ENCODE measurements at regions not wholly inside any gene's neighbourhood (a gene's known extent, or its start where the extent isn't known, plus 50 kb on each side); places are given as distances from the start of the nearest gene placed in this dataset.
"Not testable (repeated sequence)": the region's sequence is repeated elsewhere in the genome, so short reads cannot be mapped to it uniquely, and the experiment has no call there.

DNA sequence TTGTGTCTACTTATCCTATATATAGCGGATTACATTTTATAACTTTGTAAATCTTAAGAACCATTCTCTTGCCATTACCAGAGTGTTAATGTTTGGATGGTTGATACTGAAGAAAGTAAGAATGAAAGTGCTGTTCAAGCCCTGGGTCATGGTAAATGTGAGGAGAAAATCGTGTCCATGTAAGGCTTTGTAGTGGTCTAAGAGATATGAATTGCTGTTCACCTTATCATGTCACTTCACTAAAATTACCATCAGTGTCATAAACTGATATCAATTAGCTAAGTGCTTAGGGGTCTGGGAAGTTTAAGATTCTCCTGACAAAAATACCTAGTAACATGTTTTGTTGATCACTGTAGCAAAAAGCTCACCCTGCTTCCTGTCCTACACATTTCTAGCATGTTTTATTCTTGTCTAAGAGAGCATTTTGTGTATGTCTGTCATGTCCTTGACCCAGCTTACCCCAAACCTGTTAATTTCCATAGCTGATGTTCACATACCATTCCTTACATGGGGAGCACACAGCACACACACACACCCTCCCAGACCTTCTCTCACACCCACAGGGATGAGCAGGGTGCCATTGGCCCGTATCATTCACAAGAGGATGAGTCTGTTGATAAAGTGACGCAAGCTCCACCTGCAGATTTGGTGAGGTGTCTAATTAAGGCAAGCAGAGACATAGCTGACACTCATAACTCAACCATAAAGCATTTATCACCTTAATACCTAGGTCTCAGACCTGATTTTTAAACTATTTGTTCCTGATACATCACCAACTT, 125.1 kb upstream of the PAM start:
- Mint-ChIP-seq H3K36me3 (ENCODE audit: low read depth) (peaks cover 13% of the 10 kb centered on the region), H3K27ac (ENCODE audit: unreplicated experiment) (no peak overlapping the region), H3K9me3 (ENCODE audit: low read depth) (peaks cover 23% of the 10 kb centered on the region), H3K27me3 (ENCODE audit: low read depth) (no peaks in the 10 kb centered on the region), H3K4me1 (ENCODE audit: low read depth) (peaks cover 43% of the 10 kb centered on the region), H3K4me3 (ENCODE audit: unreplicated experiment) (no peak overlapping the region)
- DNase-seq (ENCODE audit: low spot score) = no peak
- TF ChIP-seq, protein P1, sequence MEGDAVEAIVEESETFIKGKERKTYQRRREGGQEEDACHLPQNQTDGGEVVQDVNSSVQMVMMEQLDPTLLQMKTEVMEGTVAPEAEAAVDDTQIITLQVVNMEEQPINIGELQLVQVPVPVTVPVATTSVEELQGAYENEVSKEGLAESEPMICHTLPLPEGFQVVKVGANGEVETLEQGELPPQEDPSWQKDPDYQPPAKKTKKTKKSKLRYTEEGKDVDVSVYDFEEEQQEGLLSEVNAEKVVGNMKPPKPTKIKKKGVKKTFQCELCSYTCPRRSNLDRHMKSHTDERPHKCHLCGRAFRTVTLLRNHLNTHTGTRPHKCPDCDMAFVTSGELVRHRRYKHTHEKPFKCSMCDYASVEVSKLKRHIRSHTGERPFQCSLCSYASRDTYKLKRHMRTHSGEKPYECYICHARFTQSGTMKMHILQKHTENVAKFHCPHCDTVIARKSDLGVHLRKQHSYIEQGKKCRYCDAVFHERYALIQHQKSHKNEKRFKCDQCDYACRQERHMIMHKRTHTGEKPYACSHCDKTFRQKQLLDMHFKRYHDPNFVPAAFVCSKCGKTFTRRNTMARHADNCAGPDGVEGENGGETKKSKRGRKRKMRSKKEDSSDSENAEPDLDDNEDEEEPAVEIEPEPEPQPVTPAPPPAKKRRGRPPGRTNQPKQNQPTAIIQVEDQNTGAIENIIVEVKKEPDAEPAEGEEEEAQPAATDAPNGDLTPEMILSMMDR (IDR thresholded peaks at IDR 0.05) = no peak

DNA sequence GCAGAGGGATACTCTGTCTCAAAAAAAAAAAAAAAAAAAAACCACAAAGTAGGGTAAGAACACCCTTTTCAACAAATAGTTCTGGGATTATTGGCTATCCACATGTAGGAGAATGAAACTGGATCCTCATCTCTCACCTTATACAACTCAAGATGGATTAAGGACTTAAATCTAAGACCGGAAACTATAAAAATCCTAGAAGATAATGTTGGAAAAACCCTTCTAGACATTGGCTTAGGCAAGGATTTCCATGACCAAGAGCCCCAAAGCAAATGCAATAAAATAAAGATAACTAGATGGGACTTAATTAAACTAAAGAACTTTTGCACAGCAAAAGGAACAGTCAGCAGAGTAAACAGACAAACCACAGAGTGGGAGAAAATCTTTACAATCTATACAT, 119.7 kb upstream of the PAM start:
- peaks cover 16% of the 10 kb centered on the region for H3K4me1 Mint-ChIP-seq (ENCODE audit: low read depth)
- not testable (repeated sequence) for H3K27ac Mint-ChIP-seq (ENCODE audit: unreplicated experiment); H3K4me3 Mint-ChIP-seq (ENCODE audit: unreplicated experiment); H3K27me3 Mint-ChIP-seq (ENCODE audit: low read depth); DNase-seq (ENCODE audit: low spot score)
- H3K36me3 Mint-ChIP-seq (ENCODE audit: low read depth) = peaks cover 13% of the 10 kb centered on the region
- peaks cover 23% of the 10 kb centered on the region for H3K9me3 Mint-ChIP-seq (ENCODE audit: low read depth)

DNA sequence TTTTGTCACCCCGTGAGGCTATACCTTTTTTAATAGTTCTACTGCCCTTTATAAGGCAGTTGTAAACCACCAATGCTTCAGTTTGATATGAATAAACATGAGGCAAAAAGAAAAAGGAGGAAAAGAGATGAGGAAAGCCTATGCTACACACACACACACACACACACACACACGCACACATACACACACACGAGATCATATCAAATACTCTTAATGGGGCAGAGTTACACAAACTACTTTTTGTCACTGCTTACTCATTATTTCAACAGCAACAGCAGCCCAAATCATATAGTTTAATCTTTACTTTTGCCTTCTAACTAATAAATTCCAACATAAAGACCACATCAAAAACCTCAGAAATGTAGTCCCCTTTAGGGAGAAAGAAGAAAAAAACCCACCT, 116.8 kb upstream of the PAM start:
- TF ChIP-seq, protein P1 (IDR thresholded peaks at IDR 0.05) = no peak
- H3K36me3 Mint-ChIP-seq (ENCODE audit: low read depth) = peaks cover 1% of the 10 kb centered on the region
- DNase-seq (ENCODE audit: low spot score) = no peak
- H3K4me1 Mint-ChIP-seq (ENCODE audit: low read depth) = peaks cover 16% of the 10 kb centered on the region
- H3K27ac Mint-ChIP-seq (ENCODE audit: unreplicated experiment) = peak overlapping the region; percentile 73
- H3K4me3 Mint-ChIP-seq (ENCODE audit: unreplicated experiment) = no peak overlapping the region
- peaks cover 17% of the 10 kb centered on the region for H3K9me3 Mint-ChIP-seq (ENCODE audit: low read depth)
- no peaks in the 10 kb centered on the region for H3K27me3 Mint-ChIP-seq (ENCODE audit: low read depth)

DNA sequence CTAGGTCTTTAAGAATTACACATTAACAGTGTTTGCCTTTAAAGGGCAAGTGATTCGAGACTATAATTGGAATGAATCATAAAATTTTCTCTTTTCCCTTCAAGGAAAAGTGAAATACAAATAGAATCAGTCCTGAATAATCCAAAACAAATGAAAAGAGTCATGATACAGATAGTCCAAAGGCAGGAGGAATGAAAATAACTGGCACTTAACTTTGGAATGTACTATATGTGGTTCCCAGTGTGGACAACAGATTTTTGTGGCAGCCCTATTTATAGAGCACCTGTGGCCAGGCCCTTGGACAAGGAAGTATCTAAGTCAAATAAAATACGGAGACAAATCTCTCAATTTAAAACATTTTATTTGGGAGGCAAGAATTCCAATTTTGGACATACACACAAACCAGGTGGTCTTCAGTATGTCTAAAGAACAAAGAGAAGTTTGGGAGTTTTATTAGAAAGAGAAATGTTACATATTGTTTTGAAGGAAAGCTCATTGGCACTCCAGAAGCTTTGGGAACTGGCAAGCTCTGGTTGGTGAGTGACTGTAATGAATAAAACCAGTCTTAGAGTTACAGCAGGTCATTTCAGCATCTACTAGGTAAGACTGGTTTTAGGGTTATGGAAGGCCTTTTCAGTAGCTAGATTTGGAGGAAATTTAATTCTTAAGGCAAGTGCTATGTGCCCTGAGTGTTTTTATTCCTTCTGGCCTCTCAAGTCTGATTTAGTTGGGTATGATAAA, 116.0 kb upstream of the PAM start:
- H3K9me3 Mint-ChIP-seq (ENCODE audit: low read depth) = peaks cover 16% of the 10 kb centered on the region
- H3K4me1 Mint-ChIP-seq (ENCODE audit: low read depth) = peaks cover 16% of the 10 kb centered on the region
- TF ChIP-seq, protein P1 (IDR thresholded peaks at IDR 0.05) = peak; percentile 17
- no peak overlapping the region for H3K4me3 Mint-ChIP-seq (ENCODE audit: unreplicated experiment)
- no peaks in the 10 kb centered on the region for H3K27me3 Mint-ChIP-seq (ENCODE audit: low read depth)
- H3K36me3 Mint-ChIP-seq (ENCODE audit: low read depth) = peaks cover 3% of the 10 kb centered on the region
- peak overlapping the region; percentile 73 for H3K27ac Mint-ChIP-seq (ENCODE audit: unreplicated experiment)
- no peak for DNase-seq (ENCODE audit: low spot score)

DNA sequence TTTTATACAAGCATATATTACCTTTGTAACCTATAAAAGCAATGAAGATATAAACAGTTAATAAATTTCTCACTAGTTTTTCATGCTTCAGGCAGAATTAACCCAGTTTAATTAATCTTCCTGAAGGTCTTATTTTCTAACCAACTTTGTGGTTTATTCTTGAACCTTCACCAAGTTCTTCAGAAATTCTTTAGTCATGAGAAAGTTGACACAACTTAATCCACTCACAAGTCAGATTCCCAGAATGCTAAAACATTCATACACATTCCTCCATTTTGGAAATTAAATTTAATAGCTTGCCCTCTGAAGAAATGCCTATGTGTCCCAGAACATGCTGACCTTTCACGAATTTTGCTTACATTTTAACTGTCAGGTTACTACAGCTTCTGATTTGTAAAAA, 105.4 kb upstream of the PAM start:
- H3K4me1 Mint-ChIP-seq (ENCODE audit: low read depth) = peaks cover 12% of the 10 kb centered on the region
- peaks cover 26% of the 10 kb centered on the region for H3K9me3 Mint-ChIP-seq (ENCODE audit: low read depth)
- TF ChIP-seq, protein P1 (IDR thresholded peaks at IDR 0.05) = no peak
- no peak for DNase-seq (ENCODE audit: low spot score)
- no peak overlapping the region for H3K27ac Mint-ChIP-seq (ENCODE audit: unreplicated experiment)
- peaks cover 11% of the 10 kb centered on the region for H3K36me3 Mint-ChIP-seq (ENCODE audit: low read depth)
- H3K27me3 Mint-ChIP-seq (ENCODE audit: low read depth) = no peaks in the 10 kb centered on the region
- no peak overlapping the region for H3K4me3 Mint-ChIP-seq (ENCODE audit: unreplicated experiment)
